Endometrial microvascular endothelial cells (primary cell): ENCODE measurements at regions not wholly inside any gene's neighbourhood (a gene's known extent, or its start where the extent isn't known, plus 50 kb on each side); places are given as distances from the start of the nearest gene placed in this dataset.
"Not testable (repeated sequence)": the region's sequence is repeated elsewhere in the genome, so short reads cannot be mapped to it uniquely, and the experiment has no call there.

Source experiments
- in situ Hi-C: cut with HindIII; loops from 2 replicates; pipeline ENCODE4 v1.10.0; 2017; ENCODE audit warnings: low sequenced_read_pairs, low pct_unique_long_range_greater_than_20kb; ENCODE audit errors: inconsistent ontology term

- in situ Hi-C loops: no loop called here
Measured at GRCh38 chr11:13120691-13121090, 111.6 kb downstream of the RASSF10 start.

- in situ Hi-C loops: no loop called here
Measured at GRCh38 chr11:13126430-13126829, 117.3 kb downstream of the RASSF10 start.

- in situ Hi-C loops: no loop called here
Measured at GRCh38 chr11:13127161-13127560, 118.0 kb downstream of the RASSF10 start.

GRCh38 chr11:13128354-13128753, 119.2 kb downstream of the RASSF10 start:
- in situ Hi-C loops: no loop called here

- in situ Hi-C loops: no loop called here
Measured at GRCh38 chr11:13134066-13134465, 125.0 kb downstream of the RASSF10 start.

- in situ Hi-C loops: no loop called here
Measured at GRCh38 chr11:13134886-13135285, 125.8 kb downstream of the RASSF10 start.

GRCh38 chr11:13135385-13136271, 126.5 kb downstream of the RASSF10 start:
- in situ Hi-C loops: no loop called here

GRCh38 chr11:13136272-13136596, 127.1 kb downstream of the RASSF10 start:
- in situ Hi-C loops: no loop called here

- in situ Hi-C loops: no loop called here
Measured at GRCh38 chr11:13137844-13138301, 128.8 kb downstream of the RASSF10 start.

- in situ Hi-C loops: not testable (repeated sequence)
Measured at GRCh38 chr11:13139085-13139484, 130.0 kb downstream of the RASSF10 start.

GRCh38 chr11:13140028-13140870, 131.1 kb downstream of the RASSF10 start:
- in situ Hi-C loops: no loop called here

GRCh38 chr11:13140873-13141655, 131.9 kb downstream of the RASSF10 start:
- in situ Hi-C loops: no loop called here

GRCh38 chr11:13141731-13142709, 132.9 kb downstream of the RASSF10 start:
- in situ Hi-C loops: no loop called here

GRCh38 chr11:13143486-13144297, 133.9 kb upstream of the BMAL1 start:
- in situ Hi-C loops: no loop called here

- in situ Hi-C loops: no loop called here
Measured at GRCh38 chr11:13145461-13145860, 132.1 kb upstream of the BMAL1 start.

- in situ Hi-C loops: no loop called here
Measured at GRCh38 chr11:13149991-13150390, 127.6 kb upstream of the BMAL1 start.

- in situ Hi-C loops: no loop called here
Measured at GRCh38 chr11:13150487-13150886, 127.1 kb upstream of the BMAL1 start.
